GM21526 (cell line): ENCODE measurements at regions not wholly inside any gene's neighbourhood (a gene's known extent, or its start where the extent isn't known, plus 50 kb on each side); places are given as distances from the start of the nearest gene placed in this dataset.
A peak's percentile ranks its signal among the peaks of the same experiment; 100 is the strongest.
"Not testable (repeated sequence)": the region's sequence is repeated elsewhere in the genome, so short reads cannot be mapped to it uniquely, and the experiment has no call there.

Experiments
- ATAC-seq: cut with Tn5 transposase; IDR thresholded peaks from one replicate; pipeline ENCODE4 v1.9.1; 2021; ENCODE audit warnings: moderate library complexity; ENCODE audit not compliant: unreplicated experiment, low FRiP score

GRCh38 chr11:82539669-82540068 lies 194.0 kb downstream of the FAM181B start:
- no peak for ATAC-seq

GRCh38 chr11:82536706-82537105 lies 197.0 kb downstream of the FAM181B start:
- no peak for ATAC-seq

- ATAC-seq: no peak
These were observed 199.9 kb downstream of the FAM181B start for GRCh38 chr11:82533628-82534327.

DNA sequence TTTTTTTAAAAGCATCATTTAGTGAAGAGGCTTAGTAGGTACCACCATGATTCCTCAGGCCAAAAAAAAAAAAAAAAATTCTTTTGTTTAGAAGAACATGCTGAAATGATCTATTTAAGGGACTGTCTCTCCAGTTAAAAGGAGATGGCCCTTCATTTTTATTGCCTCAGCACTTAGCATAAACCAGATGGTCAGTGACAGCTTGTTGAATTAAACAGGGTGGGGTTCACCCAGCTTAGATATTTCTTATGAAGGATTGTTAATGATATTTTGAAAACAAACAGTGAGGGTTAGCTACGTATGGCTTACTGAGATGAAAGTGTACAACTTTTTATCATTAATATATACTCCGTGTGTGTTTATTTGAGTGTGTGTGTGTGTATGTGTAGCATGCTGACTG lies 203.7 kb downstream of the FAM181B start:
- ATAC-seq: no peak

DNA sequence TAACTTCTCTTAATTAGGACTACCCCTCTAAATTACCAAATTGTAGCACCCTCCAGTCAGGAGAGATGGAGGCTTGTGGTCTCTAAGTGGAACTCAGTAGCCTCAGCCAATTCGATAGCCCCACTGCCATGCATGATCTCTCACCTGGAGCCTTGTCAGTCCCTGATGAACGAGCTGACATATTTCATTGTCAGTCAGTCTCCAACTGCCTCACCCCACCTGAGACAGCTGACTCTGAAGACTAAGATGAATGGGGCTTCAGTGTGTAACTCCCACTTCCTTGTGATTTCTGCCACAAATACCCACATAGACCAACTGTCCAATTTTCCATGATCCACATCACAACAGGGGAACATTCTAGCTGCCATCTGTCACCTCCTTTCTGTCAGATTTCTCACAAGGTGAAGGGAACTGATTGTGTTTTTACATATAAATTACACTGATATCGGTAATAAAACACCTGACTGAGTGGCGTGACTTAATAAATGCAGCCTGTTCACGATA lies 206.5 kb downstream of the FAM181B start:
- no peak for ATAC-seq

DNA sequence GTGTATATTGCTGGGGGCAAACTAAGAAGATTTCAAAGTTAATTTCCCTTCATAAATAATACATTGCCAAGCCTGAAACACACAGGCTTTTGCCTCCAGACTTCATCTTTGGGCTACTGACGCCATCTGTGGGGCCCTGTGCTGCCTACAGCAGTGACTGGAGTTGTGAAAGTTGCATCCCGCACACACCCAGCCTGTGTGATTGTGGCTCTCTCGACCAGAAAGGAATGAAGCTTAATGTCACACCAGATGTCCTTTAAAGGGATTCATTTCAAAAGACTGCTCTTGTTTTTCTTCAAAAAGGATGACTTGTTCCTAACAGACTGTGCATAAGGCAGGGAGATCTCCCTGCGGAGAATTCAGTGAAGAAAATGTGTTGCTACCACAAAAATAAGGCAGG lies 210.5 kb downstream of the FAM181B start:
- ATAC-seq: no peak

DNA sequence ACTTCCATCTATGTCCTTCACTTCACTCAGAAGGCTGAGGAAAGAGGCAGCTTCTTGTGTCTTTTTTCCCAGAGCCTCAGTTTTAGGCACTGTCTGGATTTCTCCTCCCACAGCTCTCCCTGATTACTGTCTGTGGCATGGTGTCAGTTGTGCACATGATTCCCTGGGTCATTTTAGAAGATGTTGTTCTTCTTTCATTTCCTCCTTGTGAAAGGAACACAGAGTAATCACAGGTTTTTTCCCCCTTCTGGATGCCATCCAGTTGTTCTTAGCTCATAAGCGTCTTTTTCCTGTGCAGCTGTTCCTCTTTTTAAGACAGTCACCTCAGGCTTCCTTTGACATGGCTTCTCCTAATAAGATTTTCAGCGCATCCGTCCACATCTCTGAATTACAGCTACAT lies 212.2 kb downstream of the FAM181B start:
- ATAC-seq: no peak

DNA sequence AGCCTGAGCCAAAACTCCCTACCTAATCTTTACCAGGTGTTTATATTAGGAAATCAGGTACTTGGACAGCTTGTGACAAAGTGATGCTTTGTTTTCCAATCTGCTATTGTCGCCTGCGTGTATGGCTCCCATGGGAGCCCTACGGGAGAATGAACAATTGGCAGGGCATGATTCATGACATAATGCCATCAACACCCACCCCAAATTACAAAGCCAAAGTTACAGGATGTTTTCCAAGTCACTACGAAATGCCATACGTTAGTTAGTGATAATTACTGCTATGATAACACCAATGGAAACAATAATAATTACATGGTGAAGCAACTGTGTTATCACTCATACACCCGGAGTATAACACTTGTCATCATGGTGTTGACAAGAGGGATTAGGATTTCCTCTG lies 226.4 kb downstream of the FAM181B start:
- no peak for ATAC-seq

DNA sequence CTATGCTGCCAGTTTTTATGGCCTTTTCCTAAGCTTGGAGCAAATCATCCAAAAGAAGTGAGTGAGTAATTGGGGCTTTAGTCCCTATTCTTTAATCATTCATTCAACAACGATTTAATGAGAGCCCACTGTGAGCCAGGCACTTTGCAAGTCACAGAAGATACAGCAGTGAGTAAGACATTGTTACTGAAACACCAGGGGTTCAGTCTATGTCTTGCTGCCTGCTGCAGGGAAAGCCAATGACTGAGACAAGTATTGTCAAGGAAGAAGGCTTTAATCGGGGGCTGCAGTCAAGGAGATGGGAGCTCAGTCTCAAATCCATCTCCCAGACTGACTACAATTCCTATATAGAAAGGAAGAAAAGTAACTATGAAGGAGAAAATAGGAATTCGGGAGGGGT lies 228.3 kb downstream of the FAM181B start:
- no peak for ATAC-seq

GRCh38 chr11:82501174-82501573 lies 232.5 kb downstream of the FAM181B start:
- ATAC-seq: not testable (repeated sequence)

- ATAC-seq: peak; percentile 89
These were observed 238.7 kb downstream of the FAM181B start for GRCh38 chr11:82494988-82495432.

GRCh38 chr11:82474876-82475275 lies 258.8 kb downstream of the FAM181B start:
- ATAC-seq: no peak

- ATAC-seq: no peak
These were observed 268.2 kb downstream of the FAM181B start for GRCh38 chr11:82465481-82465880.

DNA sequence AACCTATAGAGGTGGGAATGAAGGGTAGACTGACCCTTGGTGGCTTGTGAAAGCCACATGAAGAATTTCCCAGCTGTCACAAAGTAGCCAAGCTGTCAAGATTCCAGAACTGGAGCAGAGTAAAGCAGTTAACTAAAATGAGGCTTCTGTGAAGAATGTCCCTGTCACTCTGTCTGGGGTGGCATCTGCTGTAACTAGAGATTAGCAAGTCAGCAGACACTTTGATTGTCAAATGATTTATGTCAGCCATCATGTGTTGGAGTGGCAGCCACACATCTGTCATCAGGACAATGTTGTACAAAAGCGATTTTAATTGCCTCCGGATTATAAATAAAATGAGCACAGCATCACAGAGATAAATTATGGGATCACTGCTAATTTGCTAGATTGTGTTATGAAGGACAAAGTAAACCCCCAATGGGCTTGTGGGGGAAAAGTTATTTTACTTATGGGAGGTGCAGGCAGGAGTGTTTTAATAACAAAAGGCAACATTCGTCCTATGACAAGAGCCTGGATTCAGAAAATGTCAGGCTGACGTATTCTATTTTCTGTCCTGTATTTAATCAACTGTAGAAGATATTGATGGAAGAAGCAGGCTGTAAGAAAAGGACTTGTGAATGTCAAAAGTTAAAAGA lies 270.9 kb downstream of the FAM181B start:
- ATAC-seq: no peak

GRCh38 chr11:82458761-82459160 lies 274.9 kb downstream of the FAM181B start:
- no peak for ATAC-seq

GRCh38 chr11:82458147-82458546 lies 275.5 kb downstream of the FAM181B start:
- no peak for ATAC-seq

GRCh38 chr11:82450996-82451395 lies 282.7 kb downstream of the FAM181B start:
- ATAC-seq: no peak

- ATAC-seq: no peak
These were observed 327.1 kb downstream of the FAM181B start for GRCh38 chr11:82406611-82407010.

- no peak for ATAC-seq
These were observed 328.2 kb downstream of the FAM181B start for GRCh38 chr11:82405421-82405820.

- ATAC-seq: no peak
These were observed 328.7 kb downstream of the FAM181B start for GRCh38 chr11:82404981-82405380.

DNA sequence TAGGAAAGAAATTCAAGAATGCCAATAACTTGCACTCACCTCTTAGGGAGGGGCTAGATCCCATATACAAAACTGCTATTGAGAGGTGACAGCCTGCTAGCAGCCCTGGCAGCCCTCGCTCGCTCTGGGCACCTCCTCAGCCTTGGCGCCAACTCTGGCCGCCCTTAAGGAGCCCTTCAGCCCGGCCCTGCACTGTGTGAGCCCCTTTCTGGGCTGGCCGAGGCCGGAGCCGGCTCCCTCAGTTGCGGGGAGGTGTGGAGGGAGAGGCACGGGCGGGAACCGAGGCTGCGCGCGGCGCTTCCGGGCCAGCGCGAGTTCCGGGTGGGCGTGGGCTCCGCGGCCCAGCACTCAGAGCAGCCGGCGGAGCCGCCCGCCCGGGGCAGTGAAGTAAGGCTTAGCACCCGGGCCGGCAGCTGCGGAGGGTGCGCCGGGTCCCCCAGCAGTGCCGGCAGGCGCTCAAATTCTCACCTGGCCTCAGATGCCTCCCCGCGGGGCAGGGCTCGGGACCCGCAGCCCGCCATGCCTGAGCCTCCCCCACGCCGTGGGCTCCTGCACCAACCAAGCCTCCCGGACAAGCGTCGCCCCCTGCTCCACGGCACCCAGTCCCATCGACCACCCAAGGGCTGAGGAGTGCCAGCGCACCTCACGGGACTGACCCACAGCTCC lies 329.9 kb downstream of the FAM181B start:
- no peak for ATAC-seq
